Effector memory CD8-positive, alpha-beta T cell (primary cell): ENCODE measurements at regions not wholly inside any gene's neighbourhood (a gene's known extent, or its start where the extent isn't known, plus 50 kb on each side); places are given as distances from the start of the nearest gene placed in this dataset.

Experiments
- ATAC-seq: fragments of 150-1000 bp; cut with Tn5 transposase; replicated peaks from 2 replicates; pipeline ENCODE4 v1.10.0; 2021; ENCODE audit warnings: mild to moderate bottlenecking, moderate library complexity
- DNase-seq, 3 experiments: peaks; one replicate each; pipeline ENCODE4 v3.0.0; 2021
- H3K27ac Mint-ChIP-seq, 2 donors: one replicate each; pipeline ENCODE4 v1.8.0; 2022; ENCODE audit warnings: mild to moderate bottlenecking in 2 of 2, mixed read lengths in 2 of 2, moderate library complexity in 2 of 2
- H3K27me3 Mint-ChIP-seq, 2 donors: one replicate each; pipeline ENCODE4 v1.8.0; 2022; ENCODE audit warnings: mixed read lengths in 2 of 2
- H3K36me3 Mint-ChIP-seq: one replicate; pipeline ENCODE4 v1.8.0; 2022; ENCODE audit warnings: mild to moderate bottlenecking, moderate library complexity, mixed read lengths; ENCODE audit not compliant: insufficient read depth
- H3K4me1 Mint-ChIP-seq, 2 donors: one replicate each; pipeline ENCODE4 v1.8.0; 2022; ENCODE audit warnings: low read depth in 2 of 2, mixed read lengths in 2 of 2
- H3K4me3 Mint-ChIP-seq, 2 donors: one replicate each; pipeline ENCODE4 v1.8.0; 2022; ENCODE audit warnings: mild to moderate bottlenecking in 2 of 2, mixed read lengths in 2 of 2, moderate library complexity in 2 of 2
- H3K9me3 Mint-ChIP-seq, 2 donors: one replicate each; pipeline ENCODE4 v1.8.0; 2022; ENCODE audit warnings: mixed read lengths in 2 of 2

DNA sequence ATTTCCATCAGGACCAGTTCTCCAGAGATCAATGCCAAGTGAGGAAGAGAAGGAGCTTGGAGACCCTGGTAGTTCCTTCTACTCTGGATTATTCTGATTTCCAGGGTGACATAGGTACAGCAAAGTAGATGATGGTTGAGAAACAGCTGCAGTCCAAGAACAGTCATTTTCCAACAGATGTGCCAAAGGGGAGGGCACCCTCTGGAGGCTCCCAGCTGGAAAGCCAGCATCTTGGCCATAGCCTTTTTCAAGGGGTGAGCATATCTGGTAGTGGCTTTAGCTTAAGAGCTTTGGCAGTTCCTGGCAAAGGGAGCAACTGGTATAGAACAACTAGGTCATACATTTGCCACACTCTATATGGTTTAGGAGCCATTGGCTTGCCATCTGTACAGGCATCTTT lies 492.7 kb downstream of the RASEF start:
- Mint-ChIP-seq H3K36me3 (no peaks in the 10 kb centered on the region), H3K27ac (no peak overlapping the region), H3K9me3 (peaks cover 6 to 16% of the 10 kb centered on the region in 2 donors), H3K4me3 (no peak overlapping the region), H3K27me3 (no peaks in the 10 kb centered on the region), H3K4me1 (no peaks in the 10 kb centered on the region)
- DNase-seq (no peak), ATAC-seq (no peak)

DNA sequence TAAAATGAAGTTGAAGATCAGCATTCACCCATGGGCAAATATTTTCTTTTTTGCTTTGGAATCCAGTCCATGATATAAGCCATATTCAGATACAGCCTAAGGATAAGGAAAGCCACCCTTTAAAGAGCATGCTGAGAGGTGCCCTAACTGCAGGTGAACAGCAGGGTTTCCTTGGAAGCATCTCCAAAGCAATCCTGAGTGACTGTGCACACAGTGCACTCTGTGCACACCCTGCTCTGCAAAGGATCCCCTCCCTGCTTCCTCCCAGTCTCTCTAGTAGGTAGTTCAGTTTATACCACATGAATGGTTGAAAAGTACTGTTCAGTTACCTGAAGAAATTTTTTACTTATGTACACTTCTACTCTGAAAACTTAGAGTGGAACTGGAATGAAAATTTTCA lies 491.4 kb downstream of the RASEF start:
- Mint-ChIP-seq H3K27ac (no peak overlapping the region), H3K4me3 (no peak overlapping the region), H3K36me3 (no peaks in the 10 kb centered on the region), H3K27me3 (no peaks in the 10 kb centered on the region), H3K9me3 (peaks cover 6 to 16% of the 10 kb centered on the region in 2 donors), H3K4me1 (no peaks in the 10 kb centered on the region)
- ATAC-seq (no peak), DNase-seq (no peak)

- Mint-ChIP-seq H3K4me3 (no peak overlapping the region), H3K4me1 (no peaks in the 10 kb centered on the region), H3K9me3 (peaks cover 6 to 16% of the 10 kb centered on the region in 2 donors), H3K36me3 (no peaks in the 10 kb centered on the region), H3K27ac (no peak overlapping the region), H3K27me3 (no peaks in the 10 kb centered on the region)
- no peak for DNase-seq
- ATAC-seq, result no peak
Observed at GRCh38 chr9:82572146-82572545, 490.8 kb downstream of the RASEF start.

DNA sequence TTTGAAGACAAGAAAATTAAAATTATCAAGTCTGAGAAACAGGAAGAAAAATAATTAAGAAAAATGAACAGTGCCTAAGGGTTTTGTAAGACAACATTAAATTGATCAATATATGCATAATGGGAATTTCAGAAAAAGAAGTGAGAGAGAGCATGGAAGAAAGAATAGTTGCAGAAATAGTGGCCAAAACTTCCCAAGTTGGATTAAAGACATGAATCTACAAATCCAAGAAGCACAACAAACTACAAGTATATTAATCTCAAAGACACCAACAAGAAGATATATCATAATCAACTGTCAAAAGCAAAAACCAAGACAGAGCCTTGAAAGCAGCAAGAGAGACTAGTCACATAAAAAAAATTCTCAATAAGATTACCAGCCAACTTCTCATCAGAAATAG lies 488.0 kb downstream of the RASEF start:
- ATAC-seq (no peak), DNase-seq (no peak)
- Mint-ChIP-seq H3K27ac (no peak overlapping the region), H3K4me1 (no peaks in the 10 kb centered on the region), H3K4me3 (no peak overlapping the region), H3K27me3 (no peaks in the 10 kb centered on the region), H3K36me3 (no peaks in the 10 kb centered on the region), H3K9me3 (peaks cover 0 to 20% of the 10 kb centered on the region in 2 donors)

DNA sequence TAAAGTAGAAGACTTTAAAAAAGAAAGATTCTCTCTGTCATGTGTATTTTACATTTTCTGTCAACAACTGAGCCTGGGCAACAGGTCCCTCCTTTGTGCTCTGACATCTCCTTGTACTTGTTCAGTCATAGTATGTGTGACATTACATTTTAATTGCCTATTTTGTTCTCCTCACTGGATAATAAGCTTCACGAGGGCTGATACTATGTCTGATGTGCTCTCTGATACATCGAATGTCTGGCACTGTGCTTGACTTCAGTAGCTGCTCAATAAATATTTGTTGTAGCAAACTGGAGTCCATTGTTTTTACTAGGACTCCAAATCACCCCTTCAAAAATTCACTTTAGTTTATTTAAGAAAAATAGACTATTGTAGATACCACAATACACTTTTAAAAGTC lies 482.0 kb downstream of the RASEF start:
- Mint-ChIP-seq H3K9me3 (peaks cover 0 to 12% of the 10 kb centered on the region in 2 donors), H3K36me3 (no peaks in the 10 kb centered on the region), H3K27ac (no peak overlapping the region), H3K4me3 (no peak overlapping the region), H3K4me1 (no peaks in the 10 kb centered on the region), H3K27me3 (no peaks in the 10 kb centered on the region)
- DNase-seq (no peak), ATAC-seq (no peak)

GRCh38 chr9:82581516-82581915 lies 481.4 kb downstream of the RASEF start:
- Mint-ChIP-seq H3K27ac (no peak overlapping the region), H3K4me1 (no peaks in the 10 kb centered on the region), H3K27me3 (no peaks in the 10 kb centered on the region), H3K9me3 (peaks cover 0 to 13% of the 10 kb centered on the region in 2 donors), H3K36me3 (no peaks in the 10 kb centered on the region), H3K4me3 (no peak overlapping the region)
- DNase-seq, result no peak
- ATAC-seq, result no peak

GRCh38 chr9:82581935-82582334 lies 481.0 kb downstream of the RASEF start:
- Mint-ChIP-seq H3K27ac (no peak overlapping the region), H3K9me3 (peaks cover 0 to 13% of the 10 kb centered on the region in 2 donors), H3K27me3 (no peaks in the 10 kb centered on the region), H3K36me3 (no peaks in the 10 kb centered on the region), H3K4me3 (no peak overlapping the region), H3K4me1 (no peaks in the 10 kb centered on the region)
- ATAC-seq (no peak), DNase-seq (no peak)

DNA sequence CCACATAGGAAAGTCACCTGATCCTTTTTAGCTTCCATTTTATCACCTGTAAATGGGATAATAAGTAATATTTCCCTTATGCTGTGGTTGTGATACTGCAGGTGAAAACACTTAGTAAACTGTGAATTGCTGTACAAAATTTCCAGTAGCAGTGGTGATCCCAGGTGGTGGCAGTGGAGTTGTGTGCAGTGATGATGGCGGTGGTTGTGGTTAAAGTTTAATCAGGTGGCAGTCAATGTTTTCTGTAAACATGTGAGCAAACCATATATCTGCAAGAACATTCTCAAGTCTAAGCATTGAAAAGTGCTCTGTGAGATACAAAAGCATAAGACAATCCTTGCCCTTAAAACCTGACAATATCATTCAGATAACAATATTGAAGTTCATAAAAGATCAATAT lies 480.2 kb downstream of the RASEF start:
- DNase-seq, result no peak
- ATAC-seq, result no peak
- H3K27me3 Mint-ChIP-seq, result no peaks in the 10 kb centered on the region
- no peaks in the 10 kb centered on the region for H3K36me3 Mint-ChIP-seq
- peaks cover 0 to 13% of the 10 kb centered on the region in 2 donors for H3K9me3 Mint-ChIP-seq
- no peak overlapping the region for H3K4me3 Mint-ChIP-seq
- no peaks in the 10 kb centered on the region for H3K4me1 Mint-ChIP-seq
- no peak overlapping the region for H3K27ac Mint-ChIP-seq

- Mint-ChIP-seq H3K36me3 (no peaks in the 10 kb centered on the region), H3K4me3 (no peak overlapping the region), H3K27me3 (no peaks in the 10 kb centered on the region), H3K4me1 (no peaks in the 10 kb centered on the region), H3K9me3 (peaks cover 0 to 8% of the 10 kb centered on the region in 2 donors), H3K27ac (no peak overlapping the region)
- DNase-seq (no peak), ATAC-seq (no peak)
Observed at GRCh38 chr9:82583524-82583923, 479.4 kb downstream of the RASEF start.

- Mint-ChIP-seq H3K27ac (no peak overlapping the region), H3K4me1 (no peaks in the 10 kb centered on the region), H3K36me3 (no peaks in the 10 kb centered on the region), H3K27me3 (no peaks in the 10 kb centered on the region), H3K4me3 (no peak overlapping the region), H3K9me3 (peaks cover 0 to 7% of the 10 kb centered on the region in 2 donors)
- DNase-seq (no peak), ATAC-seq (no peak)
Observed at GRCh38 chr9:82584349-82584863, 478.5 kb downstream of the RASEF start.

- Mint-ChIP-seq H3K27me3 (no peaks in the 10 kb centered on the region), H3K36me3 (no peaks in the 10 kb centered on the region), H3K9me3 (peaks cover 0 to 13% of the 10 kb centered on the region in 2 donors), H3K27ac (no peak overlapping the region), H3K4me1 (no peaks in the 10 kb centered on the region), H3K4me3 (no peak overlapping the region)
- no peak for ATAC-seq
- DNase-seq, result no peak
Observed at GRCh38 chr9:82586918-82587356, 476.0 kb downstream of the RASEF start.

GRCh38 chr9:82588301-82589180 lies 474.4 kb downstream of the RASEF start:
- Mint-ChIP-seq H3K9me3 (peaks cover 0 to 13% of the 10 kb centered on the region in 2 donors), H3K4me1 (no peaks in the 10 kb centered on the region), H3K36me3 (no peaks in the 10 kb centered on the region), H3K4me3 (no peak overlapping the region), H3K27ac (no peak overlapping the region), H3K27me3 (no peaks in the 10 kb centered on the region)
- ATAC-seq, result no peak
- no peak for DNase-seq

- H3K36me3 Mint-ChIP-seq, result no peaks in the 10 kb centered on the region
- no peak overlapping the region for H3K27ac Mint-ChIP-seq
- no peaks in the 10 kb centered on the region for H3K4me1 Mint-ChIP-seq
- no peak for DNase-seq
- ATAC-seq, result no peak
- H3K27me3 Mint-ChIP-seq, result no peaks in the 10 kb centered on the region
- peaks cover 8 to 12% of the 10 kb centered on the region in 2 donors for H3K9me3 Mint-ChIP-seq
- H3K4me3 Mint-ChIP-seq, result no peak overlapping the region
Observed at GRCh38 chr9:82590845-82591244, 472.1 kb downstream of the RASEF start.

DNA sequence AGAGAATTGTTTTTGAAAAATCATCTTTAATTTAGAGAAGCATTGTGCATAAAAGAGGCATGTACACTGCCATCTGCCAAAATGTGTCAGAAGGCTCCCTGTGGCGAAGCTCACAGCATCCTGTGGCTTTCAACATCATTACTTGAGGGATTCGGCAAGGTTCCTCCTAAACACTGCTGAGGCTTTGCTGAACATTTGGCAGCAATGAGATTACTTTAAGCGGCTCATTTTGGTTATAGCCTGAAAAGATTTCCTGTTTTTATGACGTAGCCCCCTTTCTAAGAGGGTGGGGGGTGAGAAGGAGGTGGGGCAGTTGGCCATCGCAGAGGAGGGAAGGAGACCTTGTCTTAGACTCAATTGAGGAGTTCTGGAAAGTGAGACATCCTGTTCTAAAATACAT lies 469.4 kb downstream of the RASEF start:
- H3K27ac Mint-ChIP-seq, result no peak overlapping the region
- no peak for ATAC-seq
- no peaks in the 10 kb centered on the region for H3K27me3 Mint-ChIP-seq
- H3K36me3 Mint-ChIP-seq, result no peaks in the 10 kb centered on the region
- DNase-seq, result no peak
- no peaks in the 10 kb centered on the region for H3K4me1 Mint-ChIP-seq
- no peak overlapping the region for H3K4me3 Mint-ChIP-seq
- peaks cover 8 to 10% of the 10 kb centered on the region in 2 donors for H3K9me3 Mint-ChIP-seq
